ENCODE measurements at regions not wholly inside any gene's neighbourhood (a gene's known extent, or its start where the extent isn't known, plus 50 kb on each side); places are given as distances from the start of the nearest gene placed in this dataset.

DNA sequence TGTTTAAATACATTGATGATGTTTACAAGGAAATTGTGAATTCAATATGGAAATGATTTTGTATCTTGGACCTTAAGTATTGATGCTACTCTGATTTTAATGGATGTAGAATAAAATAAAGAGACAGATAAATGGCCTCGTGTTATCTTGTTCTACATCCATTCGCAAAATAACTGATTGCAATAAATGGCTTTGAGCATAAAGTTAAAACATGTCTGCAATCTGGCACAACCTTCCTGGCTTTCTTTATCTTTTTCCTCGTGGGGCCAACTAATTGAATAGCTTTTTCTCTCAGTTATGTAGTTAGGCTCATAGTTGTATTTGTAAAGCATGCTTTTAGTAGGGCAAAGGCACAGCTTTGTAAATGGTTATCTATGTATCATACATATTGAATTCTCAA lies 691.4 kb downstream of the CDH8 start:
- Histone ChIP-seq H3K9me3 (replicated peaks; ENCODE audit: control insufficient read depth, insufficient read depth, low read depth, low read length) (no peaks in the 10 kb centered on the region; the same call in 1 of the 2 replicates), H2AFZ (ENCODE audit: low read depth, low read length) (no peak overlapping the region), H3K79me2 (ENCODE audit: control insufficient read depth, insufficient read depth, low read length) (no peaks in the 10 kb centered on the region), H3K9me1 (ENCODE audit: control insufficient read depth, insufficient read depth, low read length) (no peaks in the 10 kb centered on the region), H3K4me1 (replicated peaks in 1 of 2; ENCODE audit: control insufficient read depth in 2 of 2, insufficient read depth in 2 of 2, low read length in 2 of 2) (no peaks in the 10 kb centered on the region), H4K20me1 (replicated peaks; ENCODE audit: control insufficient read depth, insufficient read depth, low read length) (no peaks in the 10 kb centered on the region), H3K4me3 (no peak overlapping the region), H3K27ac (ENCODE audit: extremely low read depth, low read depth, low read length) (no peak overlapping the region), H3K9ac (ENCODE audit: insufficient read depth in 1 of 2, low read depth in 2 of 2, low read length in 2 of 2) (no peak overlapping the region), H3K4me2 (ENCODE audit: insufficient read depth, low read length) (no peak overlapping the region), H3K36me3 (ENCODE audit: control insufficient read depth, insufficient read depth, low read length) (no peaks in the 10 kb centered on the region), H3K27me3 (ENCODE audit: control insufficient read depth in 2 of 2, insufficient read depth in 2 of 2, low read length in 2 of 2) (no peaks in the 10 kb centered on the region)
- DNase-seq (ENCODE audit: extremely low read depth in 1 of 4, low spot score in 3 of 4) (no peak), ATAC-seq (no peak), FAIRE-seq (no peak)
- intact Hi-C loops (cut with micrococcal nuclease) (no loop called here), in situ Hi-C loops (cut with MboI) (no loop called here)
- no TSS peak for BruUV-seq (replicated peaks)
- WGBS (ENCODE audit: insufficient coverage, low coverage, missing lambda C conversion rate): 0% methylated on average over 3 of the region's 3 CpGs
- ChIA-PET CTCF (ENCODE audit: low intra/inter-chr PET ratio) (no interaction called here), POLR2A (no interaction called here)
- TF ChIP-seq ETV5 (CRISPR knock-in tag; IDR thresholded peaks at IDR 0.05; ENCODE audit: low read depth) (no peak), FOXP4 (CRISPR knock-in tag; IDR thresholded peaks at IDR 0.05; ENCODE audit: borderline replicate concordance) (no peak), TEAD1 (CRISPR knock-in tag; IDR thresholded peaks at IDR 0.05) (no peak), KLF6 (CRISPR knock-in tag; IDR thresholded peaks at IDR 0.05; ENCODE audit: borderline replicate concordance) (no peak), ZNF318 (IDR thresholded peaks at IDR 0.05; ENCODE audit: borderline replicate concordance in 1 of 2, low read depth in 1 of 2) (no peak), JUND (IDR thresholded peaks at IDR 0.05; ENCODE audit: borderline replicate concordance, low read depth, low read length) (no peak), JUND (tag; IDR thresholded peaks at IDR 0.05; ENCODE audit: borderline replicate concordance, low read depth, low read length) (no peak), CHD4 (IDR thresholded peaks at IDR 0.05; ENCODE audit: insufficient read depth, insufficient replicate concordance, low read depth, low read length, poor library complexity, severe bottlenecking) (no peak), ZNF197 (CRISPR knock-in tag; IDR thresholded peaks at IDR 0.05; ENCODE audit: low read depth) (no peak)
- TF ChIP-seq, protein P1, sequence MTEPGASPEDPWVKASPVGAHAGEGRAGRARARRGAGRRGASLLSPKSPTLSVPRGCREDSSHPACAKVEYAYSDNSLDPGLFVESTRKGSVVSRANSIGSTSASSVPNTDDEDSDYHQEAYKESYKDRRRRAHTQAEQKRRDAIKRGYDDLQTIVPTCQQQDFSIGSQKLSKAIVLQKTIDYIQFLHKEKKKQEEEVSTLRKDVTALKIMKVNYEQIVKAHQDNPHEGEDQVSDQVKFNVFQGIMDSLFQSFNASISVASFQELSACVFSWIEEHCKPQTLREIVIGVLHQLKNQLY (CRISPR knock-in tag; conservative IDR thresholded peaks at IDR 0.05): no peak
